Colonic mucosa (tissue), 4 donors: ENCODE measurements at regions not wholly inside any gene's neighbourhood (a gene's known extent, or its start where the extent isn't known, plus 50 kb on each side); places are given as distances from the start of the nearest gene placed in this dataset.
A peak's percentile ranks its signal among the peaks of the same experiment; 100 is the strongest.

ENCODE experiments used
- DNase-seq: peaks from one replicate; pipeline ENCODE4 v3.0.0-alpha.2; 2020
- H3K27ac ChIP-seq: fragments of 200-600 bp; one replicate; pipeline ENCODE4 v1.8.0; 2021
- H3K27me3 ChIP-seq: fragments of 200-600 bp; one replicate; pipeline ENCODE4 v1.8.0; 2021
- H3K36me3 ChIP-seq: fragments of 200-600 bp; one replicate; pipeline ENCODE4 v1.8.0; 2021
- H3K4me1 ChIP-seq: fragments of 200-600 bp; one replicate; pipeline ENCODE4 v1.8.0; 2021; ENCODE audit warnings: mild to moderate bottlenecking
- H3K4me3 ChIP-seq: fragments of 200-600 bp; one replicate; pipeline ENCODE4 v1.8.0; 2021
- H3K9ac ChIP-seq, 2 donors: one replicate each; pipeline ENCODE4 v1.7.0; 2013; ENCODE audit warnings: control low read depth in 2 of 2, low read depth in 2 of 2, low read length in 2 of 2
- H3K9me3 ChIP-seq: fragments of 200-600 bp; one replicate; pipeline ENCODE4 v1.8.0; 2021
- intact Hi-C: fragments of 100-400 bp; cut with DNase I; formaldehyde crosslinking; loops from one replicate; pipeline ENCODE4 v1.14.1; 2022
- TF ChIP-seq, protein P1 (sequence below): fragments of 200-600 bp; IDR thresholded peaks from one replicate; pipeline ENCODE4 v1.8.0; 2022; ENCODE audit warnings: antibody characterized with exemption, mild to moderate bottlenecking
- donor health status: healthy.
- donor health status: DM: no; HTN: no; CAD: no.
- donor health status: DM: no; HTN: no; CAD: no.

DNA sequence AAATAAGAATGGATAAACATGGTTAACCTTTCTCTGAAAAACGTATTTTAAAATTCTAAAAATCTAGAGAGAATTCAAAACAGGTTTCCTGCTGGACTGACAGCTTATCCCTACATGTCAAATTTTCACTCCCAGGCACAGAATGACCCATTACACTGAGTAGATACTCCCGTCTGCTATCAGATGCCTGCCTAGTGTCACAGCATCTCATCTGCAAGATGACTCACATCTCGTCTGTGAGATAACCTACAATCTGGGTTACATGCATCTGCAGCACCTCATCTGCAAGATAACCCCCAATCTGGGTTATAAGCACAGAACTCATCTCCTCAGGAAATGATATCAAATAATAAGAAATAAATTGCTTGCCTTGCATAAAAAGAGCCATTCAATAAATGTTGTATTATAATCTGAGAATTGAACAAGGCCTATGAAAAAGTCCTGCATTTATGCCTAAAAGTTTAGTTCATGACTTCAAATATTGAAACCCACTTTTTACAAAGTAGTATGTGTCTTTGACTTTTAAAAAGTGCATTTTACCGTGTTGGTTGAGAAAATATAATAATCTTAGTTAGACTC lies 188.3 kb upstream of the THBS1 start:
- TF ChIP-seq, protein P1, sequence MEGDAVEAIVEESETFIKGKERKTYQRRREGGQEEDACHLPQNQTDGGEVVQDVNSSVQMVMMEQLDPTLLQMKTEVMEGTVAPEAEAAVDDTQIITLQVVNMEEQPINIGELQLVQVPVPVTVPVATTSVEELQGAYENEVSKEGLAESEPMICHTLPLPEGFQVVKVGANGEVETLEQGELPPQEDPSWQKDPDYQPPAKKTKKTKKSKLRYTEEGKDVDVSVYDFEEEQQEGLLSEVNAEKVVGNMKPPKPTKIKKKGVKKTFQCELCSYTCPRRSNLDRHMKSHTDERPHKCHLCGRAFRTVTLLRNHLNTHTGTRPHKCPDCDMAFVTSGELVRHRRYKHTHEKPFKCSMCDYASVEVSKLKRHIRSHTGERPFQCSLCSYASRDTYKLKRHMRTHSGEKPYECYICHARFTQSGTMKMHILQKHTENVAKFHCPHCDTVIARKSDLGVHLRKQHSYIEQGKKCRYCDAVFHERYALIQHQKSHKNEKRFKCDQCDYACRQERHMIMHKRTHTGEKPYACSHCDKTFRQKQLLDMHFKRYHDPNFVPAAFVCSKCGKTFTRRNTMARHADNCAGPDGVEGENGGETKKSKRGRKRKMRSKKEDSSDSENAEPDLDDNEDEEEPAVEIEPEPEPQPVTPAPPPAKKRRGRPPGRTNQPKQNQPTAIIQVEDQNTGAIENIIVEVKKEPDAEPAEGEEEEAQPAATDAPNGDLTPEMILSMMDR, result no peak
- no peak for DNase-seq
- Histone ChIP-seq H3K27ac (no peak overlapping the region), H3K4me3 (no peak overlapping the region), H3K27me3 (no peaks in the 10 kb centered on the region), H3K4me1 (peaks cover 9% of the 10 kb centered on the region), H3K9me3 (no peaks in the 10 kb centered on the region), H3K36me3 (no peaks in the 10 kb centered on the region), H3K9ac (no peak overlapping the region)
- intact Hi-C loops, result no loop called here

DNA sequence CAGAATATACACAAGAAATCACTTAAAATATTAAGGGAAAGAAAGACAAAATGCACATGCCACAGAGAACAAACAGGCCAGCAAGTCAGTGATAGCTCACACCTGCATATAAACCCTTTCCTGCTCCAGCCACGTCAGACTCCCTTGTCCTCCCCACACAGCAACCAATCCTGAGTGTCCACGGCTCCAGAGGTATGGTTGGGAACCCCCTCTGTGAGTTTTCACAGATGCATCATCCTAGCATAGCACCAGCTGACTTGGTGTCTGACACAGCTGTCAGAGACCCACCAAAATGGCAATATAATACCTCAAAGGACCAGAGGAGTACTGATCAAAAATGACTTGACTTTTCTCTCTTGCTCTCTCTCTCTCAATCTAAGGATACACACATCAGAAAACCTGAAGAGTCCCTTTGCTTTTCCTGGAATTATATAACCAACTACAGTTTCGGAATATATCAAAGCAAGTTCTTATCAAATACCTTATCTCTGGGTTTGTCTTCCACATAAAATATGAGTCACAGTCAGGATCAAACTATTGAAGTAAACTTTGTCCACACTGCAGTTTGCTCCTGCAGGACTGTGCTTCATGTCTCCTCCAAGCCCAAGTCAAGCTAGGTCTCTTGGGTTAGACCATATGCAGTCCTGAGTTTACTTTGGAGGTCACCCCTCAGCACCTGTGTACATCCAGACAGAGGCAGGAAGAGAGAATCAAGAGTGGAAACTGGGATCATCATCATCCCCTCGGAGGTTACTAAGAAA lies 187.1 kb upstream of the THBS1 start:
- no peaks in the 10 kb centered on the region for H3K36me3 ChIP-seq
- H3K4me1 ChIP-seq, result peaks cover 9% of the 10 kb centered on the region
- DNase-seq, result peak; percentile 52
- peak overlapping the region; percentile 69 for H3K27ac ChIP-seq
- H3K9ac ChIP-seq, result no peak overlapping the region
- intact Hi-C loops, result no loop called here
- TF ChIP-seq, protein P1, result no peak
- no peaks in the 10 kb centered on the region for H3K27me3 ChIP-seq
- H3K4me3 ChIP-seq, result no peak overlapping the region
- H3K9me3 ChIP-seq, result no peaks in the 10 kb centered on the region

DNA sequence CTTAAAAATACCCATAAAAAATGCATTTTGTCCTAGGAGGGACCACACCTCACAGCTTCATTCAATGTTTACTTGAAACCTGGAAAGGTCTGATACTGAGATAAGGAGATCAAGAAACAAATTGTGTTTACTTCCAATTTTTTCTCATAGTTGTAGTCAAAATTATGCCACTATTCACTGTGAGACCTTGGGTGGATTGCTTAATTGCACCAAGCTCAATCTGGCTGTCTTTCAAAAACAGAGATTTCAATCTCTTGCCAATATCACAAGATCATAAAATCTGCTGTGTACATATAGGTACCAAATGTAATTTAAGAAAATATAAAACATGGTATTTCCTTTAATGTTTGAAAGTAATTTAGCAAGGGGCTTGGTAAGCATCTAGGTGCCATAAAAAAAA lies 186.4 kb upstream of the THBS1 start:
- H3K27ac ChIP-seq, result peak overlapping the region; percentile 69
- no peaks in the 10 kb centered on the region for H3K9me3 ChIP-seq
- DNase-seq, result no peak
- H3K9ac ChIP-seq, result no peak overlapping the region
- TF ChIP-seq, protein P1, result no peak
- no peaks in the 10 kb centered on the region for H3K36me3 ChIP-seq
- peaks cover 9% of the 10 kb centered on the region for H3K4me1 ChIP-seq
- intact Hi-C loops, result no loop called here
- H3K4me3 ChIP-seq, result no peak overlapping the region
- no peaks in the 10 kb centered on the region for H3K27me3 ChIP-seq

DNA sequence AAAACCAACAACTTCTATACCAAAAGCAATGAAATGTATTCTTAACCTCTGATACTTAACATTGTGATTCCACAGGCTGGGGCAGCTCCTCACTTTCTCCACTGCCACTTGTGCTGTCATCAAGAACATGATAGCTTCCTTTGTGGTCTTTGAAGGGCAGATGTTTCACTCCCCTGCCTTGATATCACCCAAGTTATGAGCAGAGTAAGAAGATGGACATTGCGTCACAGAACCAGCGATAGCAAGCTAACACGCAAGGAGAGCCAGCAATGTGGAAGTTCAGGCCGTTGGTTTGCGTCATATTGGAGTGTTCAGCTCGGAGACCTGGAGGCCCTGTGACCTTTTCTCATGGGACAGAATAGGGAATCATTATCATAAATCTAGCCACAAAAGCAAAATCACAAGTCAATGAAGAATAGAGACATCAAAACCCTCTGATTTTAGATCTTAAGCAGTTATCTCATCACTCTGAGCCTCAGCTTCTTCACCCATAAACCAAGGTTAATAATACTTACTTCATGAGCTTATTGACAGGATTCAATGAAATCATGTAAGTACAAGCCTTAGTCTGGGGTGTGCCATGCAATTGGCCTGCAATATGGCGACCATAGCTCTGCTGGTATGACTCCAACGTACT lies 183.8 kb upstream of the THBS1 start:
- Histone ChIP-seq H3K4me1 (peaks cover 9% of the 10 kb centered on the region), H3K9me3 (no peaks in the 10 kb centered on the region), H3K9ac (no peak overlapping the region), H3K36me3 (no peaks in the 10 kb centered on the region), H3K27ac (no peak overlapping the region), H3K27me3 (no peaks in the 10 kb centered on the region), H3K4me3 (no peak overlapping the region)
- intact Hi-C loops, result no loop called here
- TF ChIP-seq, protein P1, result no peak
- no peak for DNase-seq

DNA sequence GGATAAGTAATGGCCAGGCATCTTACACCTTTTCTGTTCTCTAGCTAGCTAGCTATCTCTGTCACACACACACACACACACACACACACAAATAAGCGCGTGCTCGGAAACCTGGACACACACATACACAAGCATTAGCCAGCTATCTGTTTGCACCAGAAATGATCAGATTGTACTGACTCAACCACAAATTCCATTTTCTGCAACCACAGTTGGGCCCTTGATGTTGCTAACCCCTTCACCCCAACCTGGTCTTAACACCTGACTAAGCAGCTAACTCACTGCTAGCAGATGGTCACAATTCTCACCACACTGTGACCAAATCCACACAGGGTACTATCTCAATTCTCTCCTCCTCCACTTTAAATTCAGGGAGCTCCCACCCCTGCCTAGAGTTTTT lies 183.0 kb upstream of the THBS1 start:
- Histone ChIP-seq H3K9ac (no peak overlapping the region), H3K4me3 (no peak overlapping the region), H3K36me3 (no peaks in the 10 kb centered on the region), H3K9me3 (no peaks in the 10 kb centered on the region), H3K27me3 (no peaks in the 10 kb centered on the region), H3K4me1 (peaks cover 9% of the 10 kb centered on the region), H3K27ac (no peak overlapping the region)
- TF ChIP-seq, protein P1, result no peak
- intact Hi-C loops, result no loop called here
- no peak for DNase-seq
